ENCODE measurements at regions not wholly inside any gene's neighbourhood (a gene's known extent, or its start where the extent isn't known, plus 50 kb on each side); places are given as distances from the start of the nearest gene placed in this dataset.

GRCh38 chr20:57960803-57961575 is 251.2 kb upstream of the PMEPA1 start:
- FAIRE-seq: no peak
- no peak for DNase-seq (ENCODE audit: insufficient read length, low spot score)
- TF ChIP-seq POU2F2 (IDR thresholded peaks at IDR 0.05; ENCODE audit: low read depth, low read length) (no peak), SPI1 (IDR thresholded peaks at IDR 0.05; ENCODE audit: low read depth, low read length) (no peak), PAX5 (IDR thresholded peaks at IDR 0.05; ENCODE audit: insufficient read depth, low read length, severe bottlenecking) (no peak), TAF1 (IDR thresholded peaks at IDR 0.05; ENCODE audit: low read depth, low read length) (no peak), POLR2AphosphoS5 (IDR thresholded peaks at IDR 0.05; ENCODE audit: low read depth, low read length) (no peak), POLR2A (IDR thresholded peaks at IDR 0.05; ENCODE audit: low read depth, low read length) (no peak)

- DNase-seq (ENCODE audit: insufficient read length, low spot score) (no peak), FAIRE-seq (no peak)
- no peak for TF ChIP-seq POU2F2 (IDR thresholded peaks at IDR 0.05; ENCODE audit: low read depth, low read length)
- TF ChIP-seq TAF1 (IDR thresholded peaks at IDR 0.05; ENCODE audit: low read depth, low read length): no peak
- TF ChIP-seq POLR2AphosphoS5 (IDR thresholded peaks at IDR 0.05; ENCODE audit: low read depth, low read length): no peak
- TF ChIP-seq SPI1 (IDR thresholded peaks at IDR 0.05; ENCODE audit: low read depth, low read length): no peak
- no peak for TF ChIP-seq POLR2A (IDR thresholded peaks at IDR 0.05; ENCODE audit: low read depth, low read length)
- no peak for TF ChIP-seq PAX5 (IDR thresholded peaks at IDR 0.05; ENCODE audit: insufficient read depth, low read length, severe bottlenecking)
These were observed 249.8 kb upstream of the PMEPA1 start for GRCh38 chr20:57959589-57959988.

- DNase-seq (ENCODE audit: insufficient read length, low spot score) (no peak), FAIRE-seq (no peak)
- no peak for TF ChIP-seq POLR2A (IDR thresholded peaks at IDR 0.05; ENCODE audit: low read depth, low read length)
- TF ChIP-seq POU2F2 (IDR thresholded peaks at IDR 0.05; ENCODE audit: low read depth, low read length): no peak
- TF ChIP-seq PAX5 (IDR thresholded peaks at IDR 0.05; ENCODE audit: insufficient read depth, low read length, severe bottlenecking): no peak
- no peak for TF ChIP-seq POLR2AphosphoS5 (IDR thresholded peaks at IDR 0.05; ENCODE audit: low read depth, low read length)
- no peak for TF ChIP-seq TAF1 (IDR thresholded peaks at IDR 0.05; ENCODE audit: low read depth, low read length)
These were observed 249.2 kb upstream of the PMEPA1 start for GRCh38 chr20:57959018-57959417.

- TF ChIP-seq PAX5 (IDR thresholded peaks at IDR 0.05; ENCODE audit: insufficient read depth, low read length, severe bottlenecking): no peak
- no peak for TF ChIP-seq POU2F2 (IDR thresholded peaks at IDR 0.05; ENCODE audit: low read depth, low read length)
- TF ChIP-seq SPI1 (IDR thresholded peaks at IDR 0.05; ENCODE audit: low read depth, low read length): no peak
- TF ChIP-seq POLR2A (IDR thresholded peaks at IDR 0.05; ENCODE audit: low read depth, low read length): no peak
- TF ChIP-seq POLR2AphosphoS5 (IDR thresholded peaks at IDR 0.05; ENCODE audit: low read depth, low read length): no peak
- no peak for TF ChIP-seq TAF1 (IDR thresholded peaks at IDR 0.05; ENCODE audit: low read depth, low read length)
- DNase-seq (ENCODE audit: insufficient read length, low spot score): no peak
- no peak for FAIRE-seq
These were observed 248.2 kb upstream of the PMEPA1 start for GRCh38 chr20:57958050-57958420.

- no peak for DNase-seq (ENCODE audit: insufficient read length, low spot score)
These were observed 247.7 kb upstream of the PMEPA1 start for GRCh38 chr20:57957411-57958049.

GRCh38 chr20:57953638-57954037 is 243.8 kb upstream of the PMEPA1 start:
- TF ChIP-seq SPI1 (IDR thresholded peaks at IDR 0.05; ENCODE audit: low read depth, low read length): 0 out of 2 replicates have a peak, but pooled peaks have one; percentile 8
- TF ChIP-seq TAF1 (IDR thresholded peaks at IDR 0.05; ENCODE audit: low read depth, low read length): no peak
- TF ChIP-seq POLR2AphosphoS5 (IDR thresholded peaks at IDR 0.05; ENCODE audit: low read depth, low read length): no peak
- FAIRE-seq (no peak), DNase-seq (ENCODE audit: insufficient read length, low spot score) (no peak)

More at GRCh38 chr20:57957411-57958049, 247.7 kb upstream of the PMEPA1 start:
- no peak for FAIRE-seq
- TF ChIP-seq SPI1 (IDR thresholded peaks at IDR 0.05; ENCODE audit: low read depth, low read length): no peak
- no peak for TF ChIP-seq POU2F2 (IDR thresholded peaks at IDR 0.05; ENCODE audit: low read depth, low read length)
- no peak for TF ChIP-seq POLR2AphosphoS5 (IDR thresholded peaks at IDR 0.05; ENCODE audit: low read depth, low read length)
- TF ChIP-seq PAX5 (IDR thresholded peaks at IDR 0.05; ENCODE audit: insufficient read depth, low read length, severe bottlenecking): no peak
- no peak for TF ChIP-seq POLR2A (IDR thresholded peaks at IDR 0.05; ENCODE audit: low read depth, low read length)
- TF ChIP-seq TAF1 (IDR thresholded peaks at IDR 0.05; ENCODE audit: low read depth, low read length): no peak

GRCh38 chr20:57952136-57952535 is 242.3 kb upstream of the PMEPA1 start:
- no peak for TF ChIP-seq SPI1 (IDR thresholded peaks at IDR 0.05; ENCODE audit: low read depth, low read length)
- no peak for TF ChIP-seq PAX5 (IDR thresholded peaks at IDR 0.05; ENCODE audit: insufficient read depth, low read length, severe bottlenecking)
- no peak for TF ChIP-seq POU2F2 (IDR thresholded peaks at IDR 0.05; ENCODE audit: low read depth, low read length)
- TF ChIP-seq POLR2A (IDR thresholded peaks at IDR 0.05; ENCODE audit: low read depth, low read length): no peak
- no peak for TF ChIP-seq TAF1 (IDR thresholded peaks at IDR 0.05; ENCODE audit: low read depth, low read length)
- no peak for TF ChIP-seq POLR2AphosphoS5 (IDR thresholded peaks at IDR 0.05; ENCODE audit: low read depth, low read length)
- FAIRE-seq: no peak
- no peak for DNase-seq (ENCODE audit: insufficient read length, low spot score)

GRCh38 chr20:57951549-57951948 is 241.7 kb upstream of the PMEPA1 start:
- DNase-seq (ENCODE audit: insufficient read length, low spot score) (no peak), FAIRE-seq (no peak)
- TF ChIP-seq PAX5 (IDR thresholded peaks at IDR 0.05; ENCODE audit: insufficient read depth, low read length, severe bottlenecking) (no peak), POLR2A (IDR thresholded peaks at IDR 0.05; ENCODE audit: low read depth, low read length) (no peak), POU2F2 (IDR thresholded peaks at IDR 0.05; ENCODE audit: low read depth, low read length) (no peak), SPI1 (IDR thresholded peaks at IDR 0.05; ENCODE audit: low read depth, low read length) (no peak), POLR2AphosphoS5 (IDR thresholded peaks at IDR 0.05; ENCODE audit: low read depth, low read length) (no peak), TAF1 (IDR thresholded peaks at IDR 0.05; ENCODE audit: low read depth, low read length) (no peak)

- DNase-seq (ENCODE audit: insufficient read length, low spot score): no peak
- TF ChIP-seq POU2F2 (IDR thresholded peaks at IDR 0.05; ENCODE audit: low read depth, low read length): no peak
- TF ChIP-seq PAX5 (IDR thresholded peaks at IDR 0.05; ENCODE audit: insufficient read depth, low read length, severe bottlenecking): no peak
- no peak for FAIRE-seq
These were observed 241.1 kb upstream of the PMEPA1 start for GRCh38 chr20:57950764-57951485.

All from GM12891 (cell line).